Sigmoid colon (tissue), 3 donors: ENCODE measurements at regions not wholly inside any gene's neighbourhood (a gene's known extent, or its start where the extent isn't known, plus 50 kb on each side); places are given as distances from the start of the nearest gene placed in this dataset.

Source experiments
- POLR2A ChIP-seq, 2 donors: fragments of 450-650 bp; IDR thresholded peaks; one replicate each; pipeline ENCODE4 v1.6.1; 2016; ENCODE audit warnings: antibody characterized with exemption in 2 of 2, mild to moderate bottlenecking in 2 of 2, moderate library complexity in 2 of 2
- TF ChIP-seq, protein P1 (sequence below), 4 experiments: fragments of 450-650 bp in 3 of 4; fragments of 200-600 bp in 1 of 4; IDR thresholded peaks; one replicate each; pipeline ENCODE4 v1.5.1; 2016 to 2019; ENCODE audit warnings: antibody characterized with exemption in 4 of 4, mild to moderate bottlenecking in 3 of 4, moderate library complexity in 2 of 4

DNA sequence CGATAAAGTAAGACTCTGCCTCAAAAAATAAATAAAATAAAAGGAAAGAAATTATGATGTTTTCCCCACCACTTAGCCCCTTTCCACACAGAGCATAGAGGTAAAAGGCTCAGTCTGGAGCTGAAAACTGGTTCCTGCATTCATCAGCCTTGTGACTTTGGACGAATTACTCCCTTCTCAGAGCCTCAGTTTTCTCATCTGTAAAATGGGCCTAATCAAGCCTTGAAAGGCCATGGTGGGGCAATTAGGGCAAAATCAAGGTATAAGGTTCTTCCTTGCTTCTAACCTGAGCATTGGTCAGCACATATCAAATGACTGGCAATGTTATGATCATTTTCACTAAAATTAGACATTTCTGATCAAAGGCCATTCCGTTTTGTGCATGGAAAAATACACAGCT lies 417.7 kb downstream of the MN1 start:
- TF ChIP-seq, protein P1, sequence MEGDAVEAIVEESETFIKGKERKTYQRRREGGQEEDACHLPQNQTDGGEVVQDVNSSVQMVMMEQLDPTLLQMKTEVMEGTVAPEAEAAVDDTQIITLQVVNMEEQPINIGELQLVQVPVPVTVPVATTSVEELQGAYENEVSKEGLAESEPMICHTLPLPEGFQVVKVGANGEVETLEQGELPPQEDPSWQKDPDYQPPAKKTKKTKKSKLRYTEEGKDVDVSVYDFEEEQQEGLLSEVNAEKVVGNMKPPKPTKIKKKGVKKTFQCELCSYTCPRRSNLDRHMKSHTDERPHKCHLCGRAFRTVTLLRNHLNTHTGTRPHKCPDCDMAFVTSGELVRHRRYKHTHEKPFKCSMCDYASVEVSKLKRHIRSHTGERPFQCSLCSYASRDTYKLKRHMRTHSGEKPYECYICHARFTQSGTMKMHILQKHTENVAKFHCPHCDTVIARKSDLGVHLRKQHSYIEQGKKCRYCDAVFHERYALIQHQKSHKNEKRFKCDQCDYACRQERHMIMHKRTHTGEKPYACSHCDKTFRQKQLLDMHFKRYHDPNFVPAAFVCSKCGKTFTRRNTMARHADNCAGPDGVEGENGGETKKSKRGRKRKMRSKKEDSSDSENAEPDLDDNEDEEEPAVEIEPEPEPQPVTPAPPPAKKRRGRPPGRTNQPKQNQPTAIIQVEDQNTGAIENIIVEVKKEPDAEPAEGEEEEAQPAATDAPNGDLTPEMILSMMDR (IDR thresholded peaks at IDR 0.05) = no peak
- no peak for TF ChIP-seq POLR2A (IDR thresholded peaks at IDR 0.05)
